Neural crest cell (in vitro differentiated cells): ENCODE measurements at regions not wholly inside any gene's neighbourhood (a gene's known extent, or its start where the extent isn't known, plus 50 kb on each side); places are given as distances from the start of the nearest gene placed in this dataset.

Experiments used
- DNase-seq: peaks from one replicate; pipeline ENCODE4 v3.0.0; 2021; ENCODE audit warnings: low read depth, mixed read lengths, low spot score
- H3K27ac Mint-ChIP-seq: one replicate; pipeline ENCODE4 v1.8.0; 2021; ENCODE audit warnings: mild to moderate bottlenecking, mixed read lengths; ENCODE audit not compliant: unreplicated experiment
- H3K27me3 Mint-ChIP-seq: 2 replicates; pipeline ENCODE4 v1.8.0; 2021; ENCODE audit warnings: low read depth, mild to moderate bottlenecking, mixed read lengths
- H3K36me3 Mint-ChIP-seq: 2 replicates; pipeline ENCODE4 v1.8.0; 2021; ENCODE audit warnings: low read depth, mild to moderate bottlenecking, mixed read lengths
- H3K4me1 Mint-ChIP-seq: 2 replicates; pipeline ENCODE4 v1.8.0; 2021; ENCODE audit warnings: mixed read lengths
- H3K4me3 Mint-ChIP-seq: one replicate; pipeline ENCODE4 v1.8.0; 2021; ENCODE audit warnings: mild to moderate bottlenecking, mixed read lengths
- H3K9me3 Mint-ChIP-seq: 2 replicates; pipeline ENCODE4 v1.8.0; 2021; ENCODE audit warnings: mixed read lengths
- CTCF ChIP-seq: fragments of 200-600 bp; sonication (generic); conservative IDR thresholded peaks from 2 replicates; pipeline ENCODE4 v1.5.0; 2021; ENCODE audit warnings: antibody characterized with exemption, mild to moderate bottlenecking

- Mint-ChIP-seq H3K4me3 (no peak overlapping the region), H3K36me3 (peaks cover 6% of the 10 kb centered on the region), H3K9me3 (peaks cover 11% of the 10 kb centered on the region), H3K4me1 (no peaks in the 10 kb centered on the region), H3K27me3 (no peaks in the 10 kb centered on the region), H3K27ac (no peak overlapping the region)
- no peak for TF ChIP-seq CTCF
- DNase-seq: no peak
These were observed 66.3 kb upstream of the UFM1 start for GRCh38 chr13:38283346-38283745.

- H3K4me3 Mint-ChIP-seq: no peak overlapping the region
- no peak overlapping the region for H3K27ac Mint-ChIP-seq
- H3K36me3 Mint-ChIP-seq: no peaks in the 10 kb centered on the region
- H3K27me3 Mint-ChIP-seq: no peaks in the 10 kb centered on the region
- DNase-seq: no peak
- TF ChIP-seq CTCF: no peak
- no peaks in the 10 kb centered on the region for H3K4me1 Mint-ChIP-seq
- no peaks in the 10 kb centered on the region for H3K9me3 Mint-ChIP-seq
These were observed 84.5 kb upstream of the UFM1 start for GRCh38 chr13:38265132-38265497.

- no peak for DNase-seq
- Mint-ChIP-seq H3K4me1 (no peaks in the 10 kb centered on the region), H3K9me3 (no peaks in the 10 kb centered on the region), H3K4me3 (no peak overlapping the region), H3K36me3 (no peaks in the 10 kb centered on the region), H3K27me3 (no peaks in the 10 kb centered on the region), H3K27ac (no peak overlapping the region)
- TF ChIP-seq CTCF: no peak
These were observed 85.1 kb upstream of the UFM1 start for GRCh38 chr13:38264363-38265131.

- TF ChIP-seq CTCF: no peak
- Mint-ChIP-seq H3K4me1 (no peaks in the 10 kb centered on the region), H3K9me3 (no peaks in the 10 kb centered on the region), H3K4me3 (no peak overlapping the region), H3K27ac (no peak overlapping the region), H3K27me3 (no peaks in the 10 kb centered on the region), H3K36me3 (no peaks in the 10 kb centered on the region)
- DNase-seq: no peak
These were observed 87.4 kb upstream of the UFM1 start for GRCh38 chr13:38262211-38262610.

GRCh38 chr13:38255600-38255999 lies 94.1 kb upstream of the UFM1 start:
- H3K9me3 Mint-ChIP-seq: no peaks in the 10 kb centered on the region
- H3K27ac Mint-ChIP-seq: no peak overlapping the region
- no peak for TF ChIP-seq CTCF
- no peaks in the 10 kb centered on the region for H3K36me3 Mint-ChIP-seq
- H3K4me3 Mint-ChIP-seq: no peak overlapping the region
- DNase-seq: no peak
- no peaks in the 10 kb centered on the region for H3K27me3 Mint-ChIP-seq
- no peaks in the 10 kb centered on the region for H3K4me1 Mint-ChIP-seq
